Neural crest cell (in vitro differentiated cells): ENCODE measurements at regions not wholly inside any gene's neighbourhood (a gene's known extent, or its start where the extent isn't known, plus 50 kb on each side); places are given as distances from the start of the nearest gene placed in this dataset.

Experiments
- DNase-seq: peaks from one replicate; pipeline ENCODE4 v3.0.0; 2021; ENCODE audit warnings: low read depth, mixed read lengths, low spot score
- H3K27ac Mint-ChIP-seq: one replicate; pipeline ENCODE4 v1.8.0; 2021; ENCODE audit warnings: mild to moderate bottlenecking, mixed read lengths; ENCODE audit not compliant: unreplicated experiment
- H3K27me3 Mint-ChIP-seq: 2 replicates; pipeline ENCODE4 v1.8.0; 2021; ENCODE audit warnings: low read depth, mild to moderate bottlenecking, mixed read lengths
- H3K36me3 Mint-ChIP-seq: 2 replicates; pipeline ENCODE4 v1.8.0; 2021; ENCODE audit warnings: low read depth, mild to moderate bottlenecking, mixed read lengths
- H3K4me1 Mint-ChIP-seq: 2 replicates; pipeline ENCODE4 v1.8.0; 2021; ENCODE audit warnings: mixed read lengths
- H3K4me3 Mint-ChIP-seq: one replicate; pipeline ENCODE4 v1.8.0; 2021; ENCODE audit warnings: mild to moderate bottlenecking, mixed read lengths
- H3K9me3 Mint-ChIP-seq: 2 replicates; pipeline ENCODE4 v1.8.0; 2021; ENCODE audit warnings: mixed read lengths
- TF ChIP-seq, protein P1 (sequence below): fragments of 200-600 bp; sonication (generic); conservative IDR thresholded peaks from 2 replicates; pipeline ENCODE4 v1.5.0; 2021; ENCODE audit warnings: antibody characterized with exemption, mild to moderate bottlenecking

GRCh38 chr14:45673420-45673819 lies 420.4 kb upstream of the MIS18BP1 start:
- Mint-ChIP-seq H3K4me1 (no peaks in the 10 kb centered on the region), H3K27me3 (no peaks in the 10 kb centered on the region), H3K36me3 (no peaks in the 10 kb centered on the region), H3K4me3 (no peak overlapping the region), H3K27ac (no peak overlapping the region), H3K9me3 (no peaks in the 10 kb centered on the region)
- TF ChIP-seq, protein P1, sequence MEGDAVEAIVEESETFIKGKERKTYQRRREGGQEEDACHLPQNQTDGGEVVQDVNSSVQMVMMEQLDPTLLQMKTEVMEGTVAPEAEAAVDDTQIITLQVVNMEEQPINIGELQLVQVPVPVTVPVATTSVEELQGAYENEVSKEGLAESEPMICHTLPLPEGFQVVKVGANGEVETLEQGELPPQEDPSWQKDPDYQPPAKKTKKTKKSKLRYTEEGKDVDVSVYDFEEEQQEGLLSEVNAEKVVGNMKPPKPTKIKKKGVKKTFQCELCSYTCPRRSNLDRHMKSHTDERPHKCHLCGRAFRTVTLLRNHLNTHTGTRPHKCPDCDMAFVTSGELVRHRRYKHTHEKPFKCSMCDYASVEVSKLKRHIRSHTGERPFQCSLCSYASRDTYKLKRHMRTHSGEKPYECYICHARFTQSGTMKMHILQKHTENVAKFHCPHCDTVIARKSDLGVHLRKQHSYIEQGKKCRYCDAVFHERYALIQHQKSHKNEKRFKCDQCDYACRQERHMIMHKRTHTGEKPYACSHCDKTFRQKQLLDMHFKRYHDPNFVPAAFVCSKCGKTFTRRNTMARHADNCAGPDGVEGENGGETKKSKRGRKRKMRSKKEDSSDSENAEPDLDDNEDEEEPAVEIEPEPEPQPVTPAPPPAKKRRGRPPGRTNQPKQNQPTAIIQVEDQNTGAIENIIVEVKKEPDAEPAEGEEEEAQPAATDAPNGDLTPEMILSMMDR = no peak
- no peak for DNase-seq

DNA sequence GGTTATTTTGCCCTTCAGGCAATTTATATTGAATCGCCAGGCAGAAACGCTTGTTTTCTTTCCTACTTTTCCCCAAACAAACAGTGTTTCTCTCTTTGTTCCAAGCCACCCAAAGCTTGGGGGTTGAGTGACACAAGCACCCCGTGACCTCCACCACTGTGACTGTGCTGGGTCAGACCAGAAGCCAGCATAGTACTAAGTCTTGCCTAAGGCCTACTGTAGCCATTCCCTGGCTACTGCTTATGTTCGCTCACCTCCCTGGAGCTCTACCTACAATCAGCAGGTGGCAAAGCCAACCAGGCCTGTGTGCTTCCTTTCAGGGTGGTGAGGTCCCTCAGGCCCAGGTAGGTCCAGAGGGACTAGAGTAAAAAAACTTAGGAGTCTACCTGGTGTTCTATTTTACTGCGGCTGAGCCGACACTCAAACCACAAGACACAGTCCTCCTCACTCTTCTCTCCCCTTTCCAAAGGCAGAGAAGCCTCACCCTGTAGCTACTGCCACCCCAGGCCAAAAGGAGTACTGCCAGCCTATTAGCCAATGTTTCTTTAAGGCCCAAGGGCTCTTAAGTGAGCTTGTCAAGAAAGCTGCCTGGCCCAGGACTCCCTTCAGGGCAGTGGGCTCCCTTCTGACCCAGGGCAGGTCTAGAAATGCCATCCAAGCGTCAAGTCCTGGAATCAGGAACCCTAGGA lies 411.8 kb upstream of the MIS18BP1 start:
- peaks cover 22% of the 10 kb centered on the region for H3K9me3 Mint-ChIP-seq
- TF ChIP-seq, protein P1 = peak; percentile 36
- H3K4me1 Mint-ChIP-seq = no peaks in the 10 kb centered on the region
- no peak overlapping the region for H3K4me3 Mint-ChIP-seq
- no peak for DNase-seq
- H3K27me3 Mint-ChIP-seq = peaks cover 2% of the 10 kb centered on the region
- no peak overlapping the region for H3K27ac Mint-ChIP-seq
- no peaks in the 10 kb centered on the region for H3K36me3 Mint-ChIP-seq

- H3K27ac Mint-ChIP-seq = no peak overlapping the region
- DNase-seq = no peak
- peaks cover 25% of the 10 kb centered on the region for H3K9me3 Mint-ChIP-seq
- no peak overlapping the region for H3K4me3 Mint-ChIP-seq
- H3K4me1 Mint-ChIP-seq = no peaks in the 10 kb centered on the region
- TF ChIP-seq, protein P1 = no peak
- peaks cover 2% of the 10 kb centered on the region for H3K27me3 Mint-ChIP-seq
- no peaks in the 10 kb centered on the region for H3K36me3 Mint-ChIP-seq
These were observed 405.9 kb upstream of the MIS18BP1 start for GRCh38 chr14:45658917-45659299.

DNA sequence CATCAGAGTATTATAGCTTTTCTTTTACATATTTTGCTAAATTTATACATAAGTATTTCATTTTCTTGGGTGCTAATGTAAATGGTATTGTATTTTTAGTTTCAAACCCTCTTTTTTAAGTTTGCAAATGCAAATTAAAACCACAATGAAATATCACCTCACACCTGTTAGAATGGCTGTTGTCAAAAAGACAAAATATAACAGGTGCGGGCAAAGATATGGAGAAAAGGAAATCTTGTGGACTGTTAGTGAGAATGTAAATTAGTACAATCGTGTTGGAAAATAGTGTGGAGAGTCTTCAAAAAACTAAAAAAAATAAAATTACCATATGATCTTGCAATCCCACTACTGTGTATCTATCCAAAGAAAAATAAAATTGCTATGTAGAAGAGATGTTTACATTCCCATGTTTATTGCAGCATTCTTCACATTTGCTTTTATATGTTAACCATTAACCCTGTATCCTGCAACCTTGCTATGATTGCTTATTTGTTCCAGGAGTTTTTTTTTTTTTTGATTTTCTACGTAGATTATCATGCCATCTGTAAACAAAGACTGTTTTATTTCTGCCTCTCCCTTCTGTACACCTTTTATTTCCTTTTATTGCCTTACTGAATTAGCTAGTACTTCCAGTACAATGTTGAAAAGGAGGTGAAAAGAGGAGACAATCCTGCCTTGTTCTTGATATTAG lies 405.4 kb upstream of the MIS18BP1 start:
- H3K9me3 Mint-ChIP-seq = peaks cover 24% of the 10 kb centered on the region
- peaks cover 2% of the 10 kb centered on the region for H3K27me3 Mint-ChIP-seq
- no peaks in the 10 kb centered on the region for H3K36me3 Mint-ChIP-seq
- H3K4me3 Mint-ChIP-seq = no peak overlapping the region
- no peak overlapping the region for H3K27ac Mint-ChIP-seq
- no peaks in the 10 kb centered on the region for H3K4me1 Mint-ChIP-seq
- TF ChIP-seq, protein P1 = no peak
- no peak for DNase-seq

DNA sequence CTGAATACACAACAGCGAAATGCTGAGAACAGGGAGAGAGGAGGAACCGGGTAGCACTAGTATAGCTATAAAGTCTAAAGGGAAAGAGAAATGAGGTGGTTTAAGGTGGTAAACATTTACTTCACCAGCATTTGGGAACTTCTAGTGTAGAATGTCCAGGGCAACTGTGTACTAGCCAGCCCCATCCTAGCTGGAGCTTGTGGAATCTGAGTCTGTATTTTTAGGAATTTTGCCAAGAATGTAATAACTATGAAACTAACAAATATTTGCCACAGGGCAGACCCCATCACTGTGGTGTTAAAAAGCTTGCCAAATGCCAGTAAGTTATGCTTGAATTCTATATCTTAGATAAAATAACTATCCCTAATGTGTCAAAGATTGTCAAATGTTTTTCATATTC lies 398.9 kb upstream of the MIS18BP1 start:
- Mint-ChIP-seq H3K27ac (no peak overlapping the region), H3K4me3 (no peak overlapping the region), H3K36me3 (no peaks in the 10 kb centered on the region), H3K9me3 (peaks cover 4% of the 10 kb centered on the region), H3K27me3 (no peaks in the 10 kb centered on the region), H3K4me1 (no peaks in the 10 kb centered on the region)
- DNase-seq = no peak
- TF ChIP-seq, protein P1 = no peak
